GM21423 (cell line): ENCODE measurements at regions not wholly inside any gene's neighbourhood (a gene's known extent, or its start where the extent isn't known, plus 50 kb on each side); places are given as distances from the start of the nearest gene placed in this dataset.

Experiments
- ATAC-seq: cut with Tn5 transposase; IDR thresholded peaks from one replicate; pipeline ENCODE4 v1.9.1; 2021; ENCODE audit warnings: mild to moderate bottlenecking, moderate library complexity; ENCODE audit not compliant: unreplicated experiment

- ATAC-seq, result no peak
These were observed 180.4 kb upstream of the MC4R start for GRCh38 chr18:60552948-60553347.

GRCh38 chr18:60554967-60555366 lies 182.4 kb upstream of the MC4R start:
- no peak for ATAC-seq

- ATAC-seq, result no peak
These were observed 183.1 kb upstream of the MC4R start for GRCh38 chr18:60555625-60556024.

GRCh38 chr18:60556326-60556725 lies 183.8 kb upstream of the MC4R start:
- no peak for ATAC-seq

- ATAC-seq, result no peak
These were observed 187.5 kb upstream of the MC4R start for GRCh38 chr18:60560071-60560470.

GRCh38 chr18:60563082-60563481 lies 190.5 kb upstream of the MC4R start:
- ATAC-seq, result no peak

- ATAC-seq, result no peak
These were observed 195.6 kb upstream of the MC4R start for GRCh38 chr18:60568220-60568619.

- ATAC-seq, result no peak
These were observed 197.6 kb upstream of the MC4R start for GRCh38 chr18:60570172-60570571.

- no peak for ATAC-seq
These were observed 204.9 kb upstream of the MC4R start for GRCh38 chr18:60577457-60577856.

GRCh38 chr18:60585670-60586069 lies 213.1 kb upstream of the MC4R start:
- peak; percentile 48 for ATAC-seq

- no peak for ATAC-seq
These were observed 220.7 kb upstream of the MC4R start for GRCh38 chr18:60593249-60593648.

GRCh38 chr18:60596928-60597327 lies 224.4 kb upstream of the MC4R start:
- no peak for ATAC-seq

- peak; percentile 99 for ATAC-seq
These were observed 226.7 kb upstream of the MC4R start for GRCh38 chr18:60599267-60599666.

- no peak for ATAC-seq
These were observed 227.4 kb upstream of the MC4R start for GRCh38 chr18:60599995-60600394.

GRCh38 chr18:60601249-60601648 lies 228.7 kb upstream of the MC4R start:
- no peak for ATAC-seq

- ATAC-seq, result no peak
These were observed 250.8 kb upstream of the MC4R start for GRCh38 chr18:60623331-60623730.

- ATAC-seq, result no peak
These were observed 251.6 kb upstream of the MC4R start for GRCh38 chr18:60624207-60624606.

GRCh38 chr18:60639836-60640235 lies 267.3 kb upstream of the MC4R start:
- no peak for ATAC-seq

GRCh38 chr18:60643009-60643408 lies 270.4 kb upstream of the MC4R start:
- ATAC-seq, result no peak

GRCh38 chr18:60646725-60647124 lies 274.1 kb upstream of the MC4R start:
- ATAC-seq, result no peak

- peak; percentile 94 for ATAC-seq
These were observed 276.5 kb upstream of the MC4R start for GRCh38 chr18:60649107-60649506.

- ATAC-seq, result no peak
These were observed 277.4 kb upstream of the MC4R start for GRCh38 chr18:60649842-60650536.

GRCh38 chr18:60654298-60654697 lies 281.7 kb upstream of the MC4R start:
- ATAC-seq, result no peak
